RWPE2 (cell line): ENCODE measurements at regions not wholly inside any gene's neighbourhood (a gene's known extent, or its start where the extent isn't known, plus 50 kb on each side); places are given as distances from the start of the nearest gene placed in this dataset.

Experiments used
- ATAC-seq: fragments of 200-7000 bp; cut with Tn5 transposase; 3 replicates; pipeline ENCODE4 v1.9.1; 2021; ENCODE audit warnings: low read depth
- DNase-seq: peaks from one replicate; pipeline ENCODE4 v3.0.0-alpha.2; 2020; ENCODE audit warnings: low spot score
- H3K27ac ChIP-seq: fragments of 450-650 bp; 2 replicates; pipeline ENCODE4 v1.5.1; 2017; ENCODE audit warnings: mild to moderate bottlenecking; ENCODE audit not compliant: poor library complexity, severe bottlenecking
- H3K27me3 ChIP-seq: fragments of 250-450 bp; sonication (Bioruptor Pico); 2 replicates; pipeline ENCODE4 v1.5.1; 2021; ENCODE audit warnings: mild to moderate bottlenecking, moderate library complexity; ENCODE audit not compliant: insufficient read depth, poor library complexity, severe bottlenecking
- H3K36me3 ChIP-seq: fragments of 250-450 bp; sonication (Bioruptor Pico); 2 replicates; pipeline ENCODE4 v1.5.1; 2020; ENCODE audit warnings: low read depth, mild to moderate bottlenecking, moderate library complexity
- H3K4me1 ChIP-seq: fragments of 250-450 bp; sonication (Bioruptor Pico); 2 replicates; pipeline ENCODE4 v1.5.1; 2021; ENCODE audit warnings: mild to moderate bottlenecking, moderate library complexity; ENCODE audit not compliant: insufficient read depth, poor library complexity, severe bottlenecking
- H3K4me3 ChIP-seq: fragments of 250-450 bp; sonication (Bioruptor Pico); 2 replicates; pipeline ENCODE4 v1.5.1; 2021; ENCODE audit warnings: mild to moderate bottlenecking, moderate library complexity; ENCODE audit not compliant: severe bottlenecking
- H3K9me3 ChIP-seq: fragments of 250-450 bp; sonication (Bioruptor Pico); 2 replicates; pipeline ENCODE4 v1.5.1; 2021; ENCODE audit warnings: mild to moderate bottlenecking, moderate library complexity; ENCODE audit not compliant: severe bottlenecking
- CTCF ChIP-seq: fragments of 450-650 bp; IDR thresholded peaks from one replicate; pipeline ENCODE4 v1.5.1; 2017; ENCODE audit warnings: mild to moderate bottlenecking, moderate library complexity; ENCODE audit not compliant: poor library complexity, severe bottlenecking

DNA sequence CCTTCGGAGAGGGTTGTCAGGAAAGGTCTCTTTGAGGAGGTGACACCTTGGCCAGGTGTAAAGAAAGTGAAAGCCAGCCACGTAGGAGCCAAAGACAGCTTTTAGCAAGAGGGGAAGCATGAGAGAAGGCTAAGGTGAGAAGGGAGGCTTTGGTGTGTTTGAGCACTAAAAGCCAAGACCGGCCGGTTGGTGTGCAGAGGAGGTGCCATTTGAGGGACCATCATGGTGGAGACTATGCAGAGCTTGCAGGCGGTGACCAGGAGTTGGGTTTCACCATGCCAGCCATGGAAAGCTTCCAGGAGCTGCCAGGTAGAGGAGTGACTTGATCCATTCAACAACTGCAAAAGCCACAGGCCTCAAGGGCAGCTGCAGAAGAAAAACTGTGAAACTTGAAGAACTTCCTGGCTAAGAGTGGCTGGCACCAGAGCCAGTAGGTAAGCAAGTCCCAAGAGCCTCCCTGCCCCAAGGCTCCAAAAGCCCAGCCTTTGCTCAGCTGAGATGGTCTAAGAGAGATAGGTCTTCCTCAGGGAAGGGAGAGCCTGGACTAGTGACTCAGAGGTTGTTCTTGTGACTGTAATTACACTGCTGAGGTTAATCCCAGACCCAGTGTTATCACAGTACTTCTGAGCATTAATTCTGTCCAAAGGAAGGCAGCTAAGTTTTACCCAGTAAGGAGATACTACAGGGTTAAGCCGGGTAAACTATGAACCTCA, 319.0 kb downstream of the BCL11A start:
- no peak for ATAC-seq
- H3K36me3 ChIP-seq = no peaks in the 10 kb centered on the region
- no peak overlapping the region for H3K27ac ChIP-seq
- TF ChIP-seq CTCF = no peak
- DNase-seq = no peak
- no peaks in the 10 kb centered on the region for H3K9me3 ChIP-seq
- H3K4me1 ChIP-seq = no peaks in the 10 kb centered on the region
- no peak overlapping the region for H3K4me3 ChIP-seq
- no peaks in the 10 kb centered on the region for H3K27me3 ChIP-seq

GRCh38 chr2:60230596-60230995, 322.9 kb downstream of the BCL11A start:
- no peak for ATAC-seq

DNA sequence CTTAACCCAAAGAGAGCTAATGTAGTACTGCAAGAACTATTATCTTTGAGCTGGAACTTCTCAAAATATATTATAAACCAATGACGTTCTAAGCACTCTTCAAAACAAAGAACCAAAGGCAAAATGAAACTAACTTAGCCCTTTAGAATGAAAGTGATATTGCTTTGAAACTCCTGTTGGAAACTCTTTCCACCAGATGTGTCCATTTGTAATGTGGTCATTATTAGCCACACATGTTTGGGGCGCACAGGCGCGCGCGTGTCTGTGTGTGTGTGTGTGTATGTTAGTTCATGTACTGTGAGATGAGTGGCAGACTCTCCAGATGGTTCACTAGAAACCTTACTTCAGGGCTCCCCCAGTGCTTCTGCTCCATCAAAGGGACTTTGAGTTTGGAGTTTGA, 323.4 kb downstream of the BCL11A start:
- no peak for TF ChIP-seq CTCF
- no peak for DNase-seq
- H3K9me3 ChIP-seq = no peaks in the 10 kb centered on the region
- H3K36me3 ChIP-seq = no peaks in the 10 kb centered on the region
- no peak for ATAC-seq
- no peaks in the 10 kb centered on the region for H3K4me1 ChIP-seq
- no peaks in the 10 kb centered on the region for H3K27me3 ChIP-seq
- H3K4me3 ChIP-seq = no peak overlapping the region
- no peak overlapping the region for H3K27ac ChIP-seq

More at GRCh38 chr2:60230596-60230995, 322.9 kb downstream of the BCL11A start:
- TF ChIP-seq CTCF = no peak
- Histone ChIP-seq H3K36me3 (no peaks in the 10 kb centered on the region), H3K4me1 (no peaks in the 10 kb centered on the region), H3K9me3 (no peaks in the 10 kb centered on the region), H3K27ac (no peak overlapping the region), H3K4me3 (no peak overlapping the region), H3K27me3 (no peaks in the 10 kb centered on the region)
- DNase-seq = no peak

DNA sequence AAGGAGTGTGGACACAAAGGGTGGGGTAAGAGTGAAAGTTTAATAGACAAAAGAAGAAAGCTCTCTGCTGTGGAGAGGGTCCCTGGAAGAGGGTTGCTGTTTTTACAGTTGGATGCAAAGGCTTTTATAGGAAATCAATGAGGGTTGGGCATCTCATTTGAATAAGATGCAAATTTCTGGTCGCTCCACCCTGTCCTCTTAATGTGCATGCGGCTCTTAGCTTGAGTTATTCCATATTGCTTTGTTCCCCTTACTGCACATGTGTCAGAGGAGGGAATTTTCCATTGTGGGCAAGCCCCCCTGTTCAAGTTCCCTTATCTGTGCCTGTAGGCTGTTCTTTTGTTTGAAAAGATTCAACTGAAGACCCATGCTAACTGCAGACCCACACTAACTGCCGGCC, 326.5 kb downstream of the BCL11A start:
- Histone ChIP-seq H3K27ac (no peak overlapping the region), H3K4me1 (no peaks in the 10 kb centered on the region), H3K36me3 (no peaks in the 10 kb centered on the region), H3K27me3 (no peaks in the 10 kb centered on the region), H3K9me3 (no peaks in the 10 kb centered on the region), H3K4me3 (no peak overlapping the region)
- DNase-seq (no peak), ATAC-seq (no peak)
- TF ChIP-seq CTCF = no peak

DNA sequence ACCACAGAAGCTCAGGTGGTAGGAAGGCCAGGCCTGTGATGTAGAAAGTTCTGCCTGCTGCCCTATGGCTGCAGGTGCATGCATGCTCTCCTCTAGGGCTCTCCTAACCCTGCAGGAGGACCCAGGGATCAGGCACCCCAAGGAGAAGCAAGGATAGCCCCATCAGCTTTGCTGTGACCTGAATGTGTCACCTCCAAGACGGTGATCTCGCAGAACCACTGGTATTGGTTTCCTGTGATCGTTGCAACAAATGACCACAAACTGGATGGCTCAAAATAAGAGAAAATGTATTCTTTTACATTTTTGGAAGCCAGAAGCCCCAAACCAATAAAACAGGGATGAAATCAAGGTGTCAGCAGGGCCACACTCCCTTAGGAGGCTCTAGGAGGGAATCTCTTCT, 327.3 kb downstream of the BCL11A start:
- Histone ChIP-seq H3K9me3 (no peaks in the 10 kb centered on the region), H3K4me3 (no peak overlapping the region), H3K27ac (no peak overlapping the region), H3K36me3 (no peaks in the 10 kb centered on the region), H3K27me3 (no peaks in the 10 kb centered on the region), H3K4me1 (no peaks in the 10 kb centered on the region)
- DNase-seq (no peak), ATAC-seq (no peak)
- TF ChIP-seq CTCF = no peak
